ENCODE measurements at regions not wholly inside any gene's neighbourhood (a gene's known extent, or its start where the extent isn't known, plus 50 kb on each side); places are given as distances from the start of the nearest gene placed in this dataset.
"Not testable (repeated sequence)": the region's sequence is repeated elsewhere in the genome, so short reads cannot be mapped to it uniquely, and the experiment has no call there.

DNA sequence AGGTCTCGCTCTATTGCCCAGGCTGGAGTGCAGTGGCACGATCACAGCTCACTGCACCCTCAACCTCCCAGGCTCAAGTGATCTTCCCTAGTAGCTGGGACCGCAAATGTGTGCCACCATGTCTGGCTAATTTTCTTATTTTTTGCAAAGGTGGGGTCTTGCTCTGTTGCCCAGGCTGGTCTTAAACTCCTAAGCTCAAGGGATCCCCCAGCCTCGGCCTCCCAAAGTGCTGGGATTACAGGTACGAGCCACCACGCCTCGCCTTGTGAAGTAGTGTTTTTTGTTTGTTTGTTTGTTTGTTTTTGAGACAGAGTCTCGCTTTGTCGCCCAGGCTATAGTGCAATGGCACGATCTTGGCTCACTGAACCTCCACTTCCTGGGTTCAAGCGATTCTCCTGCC is 125.5 kb downstream of the HAUS1 start:
- not testable (repeated sequence) for DNase-seq

DNA sequence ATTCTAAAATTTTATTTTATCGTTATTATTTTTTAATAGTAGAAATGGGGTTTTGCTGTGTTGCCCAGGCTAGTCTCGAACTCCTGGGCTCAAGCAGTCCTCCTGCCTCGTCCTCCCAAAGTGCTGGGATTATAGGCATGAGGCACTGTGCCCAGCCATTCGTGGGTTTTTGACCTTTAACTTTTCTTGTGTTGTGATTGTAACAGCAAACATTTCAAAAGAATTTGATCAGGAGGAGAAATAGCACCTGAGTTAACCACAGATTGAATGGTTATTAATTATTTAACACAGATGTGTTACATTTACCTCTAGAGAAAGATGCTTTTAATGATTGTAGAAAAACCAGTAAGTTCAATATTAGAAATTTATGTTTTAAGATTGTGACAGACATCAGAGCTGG is 132.0 kb downstream of the HAUS1 start:
- DNase-seq, result no peak

DNA sequence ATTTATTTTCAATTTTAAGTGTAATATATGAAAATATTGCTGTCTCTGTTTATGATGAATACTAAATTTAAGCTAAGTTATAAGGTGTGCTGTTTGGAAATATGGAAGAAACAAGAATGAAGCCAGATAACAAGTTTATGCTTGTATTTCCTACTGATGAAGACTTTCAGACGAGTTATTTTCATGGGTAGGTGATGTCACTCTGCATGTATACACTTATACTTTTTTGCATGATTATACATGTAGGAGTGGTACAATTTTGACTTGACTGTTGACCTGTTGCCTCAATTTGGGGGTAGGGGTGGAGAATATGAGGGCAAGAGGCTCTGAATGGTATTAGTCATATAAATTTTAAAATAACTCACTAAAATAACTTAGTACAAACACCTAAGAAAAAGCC is 133.7 kb downstream of the HAUS1 start:
- DNase-seq, result no peak

DNA sequence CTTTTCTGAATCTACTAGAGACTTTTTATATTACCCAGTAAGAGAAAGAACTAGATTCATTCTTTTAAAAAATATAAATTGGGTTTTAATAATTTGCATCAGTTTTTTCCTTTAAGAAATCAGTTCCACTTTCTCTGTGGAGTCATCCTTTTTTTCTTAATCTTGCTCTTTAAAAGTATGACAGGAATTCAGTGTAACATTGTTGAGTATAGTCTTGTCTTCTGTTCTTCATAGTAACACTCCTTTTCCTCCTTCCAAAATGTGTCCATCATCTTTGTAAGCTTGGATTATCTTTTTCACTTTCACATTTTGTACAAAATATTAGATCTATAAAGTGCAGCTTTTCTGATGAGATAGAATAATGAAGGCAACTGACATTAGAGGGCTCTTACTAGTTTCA is 135.4 kb downstream of the HAUS1 start:
- DNase-seq, result no peak

DNA sequence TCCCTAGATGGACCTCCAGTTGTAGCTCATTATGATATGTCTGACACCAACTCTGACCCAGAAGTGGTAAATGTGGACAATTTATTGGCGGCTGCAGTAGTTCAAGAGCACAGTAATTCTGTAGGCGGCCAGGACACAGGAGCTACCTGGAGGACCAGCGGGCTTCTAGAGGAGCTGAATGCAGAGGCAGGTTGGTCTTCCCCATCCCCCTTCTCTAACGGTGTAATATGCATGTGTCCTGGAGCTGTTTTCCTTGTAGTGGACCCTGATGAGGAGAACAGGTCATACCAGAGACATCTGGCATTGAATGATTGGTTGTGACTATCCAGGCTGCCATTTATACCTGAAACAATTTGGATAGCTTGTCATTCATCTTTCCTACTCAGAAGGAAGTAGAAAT is 135.8 kb downstream of the HAUS1 start:
- no peak for DNase-seq

DNA sequence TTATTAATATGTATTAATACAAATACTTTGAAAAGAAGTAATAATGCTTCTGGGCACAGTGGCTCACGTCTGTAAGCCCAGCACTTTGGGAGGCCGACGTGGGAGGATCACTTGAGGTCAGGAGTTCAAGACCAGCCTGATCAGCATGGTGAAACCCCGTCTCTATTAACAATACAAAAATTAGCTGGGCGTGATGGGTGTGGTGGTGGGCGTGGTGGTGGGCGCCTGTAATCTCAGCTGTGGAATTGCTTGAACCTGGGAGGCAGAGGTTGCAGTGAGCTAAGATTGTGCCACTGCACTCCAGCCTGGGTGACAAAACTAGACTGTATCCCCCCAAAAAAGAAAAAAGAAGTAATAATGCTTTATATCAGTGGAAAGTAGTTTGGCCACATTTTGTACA is 137.2 kb downstream of the HAUS1 start:
- not testable (repeated sequence) for DNase-seq

DNA sequence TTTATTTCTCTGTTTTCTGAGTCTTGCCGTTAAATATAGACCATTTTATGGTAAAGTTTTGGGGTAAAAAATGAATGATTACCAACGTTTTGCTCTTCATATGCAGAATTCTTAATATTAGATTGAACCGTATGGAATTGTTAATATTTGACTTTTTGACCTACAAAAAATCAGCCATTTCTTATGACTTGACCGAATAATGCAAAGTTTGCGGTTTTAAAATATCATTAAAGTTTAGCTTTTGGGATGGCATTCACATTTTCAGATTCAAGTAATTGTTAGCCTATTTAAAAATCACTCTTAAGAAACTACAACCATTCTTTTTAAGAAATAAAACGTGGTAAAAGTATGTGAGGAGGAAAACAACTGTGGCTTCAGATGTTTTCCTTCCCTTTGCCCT is 138.0 kb downstream of the HAUS1 start:
- no peak for DNase-seq

DNA sequence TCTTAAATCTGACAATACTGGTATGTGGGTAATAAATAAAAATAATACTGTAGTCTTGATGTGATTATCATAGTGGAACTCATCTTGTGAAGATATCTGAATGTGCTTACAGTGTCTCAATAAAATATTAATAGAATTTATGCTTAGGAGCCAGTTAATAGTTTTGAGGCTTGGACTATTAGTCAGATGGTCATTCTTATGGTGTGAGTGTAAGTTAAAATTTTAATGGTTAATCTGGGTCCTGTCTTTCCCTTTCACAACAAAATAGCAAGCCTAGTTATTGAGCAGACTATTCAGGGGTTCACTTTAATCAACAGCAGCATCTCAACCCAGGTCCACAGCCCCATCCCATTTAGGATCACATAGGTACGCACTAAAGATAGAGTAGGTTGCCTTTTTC is 138.9 kb downstream of the HAUS1 start:
- no peak for DNase-seq

DNA sequence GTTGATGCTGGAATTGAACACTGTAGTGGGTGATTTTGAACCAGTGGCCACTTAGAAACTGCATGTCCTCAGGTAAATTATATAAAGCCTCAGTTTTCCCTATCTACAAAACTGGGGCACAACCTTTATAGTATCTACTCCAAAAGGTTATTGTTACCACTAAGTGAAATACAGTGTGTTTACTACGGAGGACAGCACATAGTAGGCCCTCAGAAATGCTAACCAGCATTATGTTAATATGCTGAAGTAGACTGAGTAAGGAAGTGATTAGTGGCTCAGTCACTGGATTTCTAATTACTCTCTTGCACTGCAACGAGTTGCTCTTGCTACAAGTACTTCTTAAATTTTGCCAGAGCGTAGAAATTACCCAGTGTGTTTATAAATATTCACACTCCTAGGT is 139.5 kb downstream of the HAUS1 start:
- DNase-seq, result no peak

DNA sequence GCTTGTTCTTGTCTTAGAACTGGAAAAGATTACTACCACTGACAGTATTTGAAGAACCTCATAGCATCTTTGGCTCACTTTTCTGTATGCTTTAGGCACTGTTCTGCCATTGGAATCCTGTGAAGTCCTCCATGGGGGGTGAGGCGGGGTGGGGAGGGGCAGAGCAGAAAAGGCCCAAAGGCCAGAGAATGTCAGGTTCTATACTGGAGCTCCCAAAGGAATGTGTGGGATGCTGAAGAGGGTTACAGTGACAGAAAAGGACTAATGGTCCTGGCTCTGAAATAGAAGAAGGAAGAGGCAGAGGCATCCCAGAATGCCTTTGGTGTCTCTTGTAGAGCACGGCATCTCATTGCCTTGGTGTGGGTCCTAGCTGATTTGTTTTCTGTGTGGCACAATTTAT is 141.9 kb downstream of the HAUS1 start:
- DNase-seq, result no peak

DNA sequence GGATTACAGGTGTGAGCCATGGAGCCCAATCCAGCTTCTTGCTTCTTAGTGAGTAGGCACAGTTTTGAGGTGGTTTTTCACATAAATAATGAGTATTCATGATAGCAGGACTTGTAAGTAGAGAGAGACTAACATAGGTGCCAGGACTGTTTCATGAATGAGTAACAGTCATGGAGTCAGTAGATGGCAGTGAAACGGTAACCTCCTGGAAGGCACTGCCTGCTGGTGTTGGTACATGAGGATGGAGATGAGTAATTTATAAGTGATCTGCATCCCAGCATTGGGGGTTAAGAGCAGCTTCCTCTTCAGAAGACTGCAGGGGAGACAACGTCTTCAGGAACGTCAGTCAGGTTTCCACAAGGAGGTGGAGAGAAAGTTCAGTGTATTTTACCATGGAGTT is 143.8 kb downstream of the HAUS1 start:
- no peak for DNase-seq

DNA sequence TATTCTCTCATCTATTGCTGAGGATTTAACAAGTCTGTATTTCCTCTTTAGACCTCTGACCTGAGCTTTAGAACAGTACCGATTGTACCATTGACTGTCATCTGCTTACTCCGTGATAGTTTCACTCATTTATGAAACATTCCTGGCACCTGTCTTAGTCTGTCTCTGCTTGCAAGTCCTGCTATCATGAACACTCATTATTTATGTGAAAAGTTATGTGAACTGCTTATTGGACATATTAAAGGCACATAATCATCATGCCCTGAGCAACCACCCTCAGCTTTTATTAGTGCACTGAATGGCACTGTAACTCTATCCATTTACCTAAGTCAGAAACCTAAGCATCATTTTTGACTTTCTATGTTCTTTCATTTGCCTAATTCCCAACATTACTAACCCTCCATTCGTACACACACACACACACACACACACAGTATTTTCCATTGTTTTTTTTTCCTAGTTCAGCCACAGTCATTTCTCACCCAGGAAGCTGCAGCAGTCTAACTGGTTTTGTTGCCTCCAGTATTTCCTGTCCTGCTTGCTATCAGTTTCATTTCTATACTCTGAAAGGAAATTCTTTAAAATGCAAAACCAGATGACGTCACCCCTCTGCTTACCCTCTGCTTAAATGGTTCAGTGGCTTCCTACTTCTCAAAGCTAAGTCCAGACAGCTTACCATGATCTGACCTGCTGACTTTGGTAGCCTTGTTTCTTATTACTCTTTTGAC is 146.1 kb downstream of the HAUS1 start:
- DNase-seq, result peak; percentile 93

DNA sequence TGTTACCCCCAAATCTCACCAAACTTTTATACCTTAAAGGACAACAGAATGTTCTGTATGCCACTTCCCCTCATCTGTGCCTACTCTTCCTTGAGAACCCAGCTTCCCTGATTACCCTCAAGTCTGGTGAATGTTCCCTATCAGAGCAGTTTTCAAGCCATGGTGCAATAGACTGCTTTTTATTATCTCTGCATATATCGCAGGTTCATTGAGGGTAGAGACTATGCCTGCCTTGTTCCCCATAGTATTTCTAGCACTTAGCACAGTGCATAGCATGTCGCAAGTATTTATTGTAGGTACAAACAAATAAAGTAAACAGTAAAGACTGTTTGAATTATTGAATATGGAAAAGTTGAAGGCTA is 146.6 kb downstream of the HAUS1 start:
- DNase-seq, result no peak

DNA sequence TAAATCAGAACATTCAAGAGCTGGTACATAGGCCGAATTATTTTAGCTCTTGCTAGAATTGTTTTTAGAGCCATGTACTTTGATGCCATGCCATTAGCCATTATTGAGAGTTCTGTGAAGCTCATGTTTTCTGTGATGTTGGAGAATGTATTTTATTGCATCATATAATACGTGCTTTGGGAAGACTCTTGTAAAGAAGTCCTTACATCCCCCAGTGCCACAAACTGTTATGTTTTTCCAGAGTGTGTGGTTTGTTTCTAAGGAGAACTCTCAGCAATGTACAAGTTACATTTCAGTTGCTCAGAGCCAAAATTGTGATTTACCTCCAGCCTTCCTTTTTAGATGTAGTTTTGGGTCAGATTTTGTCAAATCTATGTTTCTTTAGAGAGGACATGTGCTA is 148.6 kb downstream of the HAUS1 start:
- DNase-seq, result no peak

DNA sequence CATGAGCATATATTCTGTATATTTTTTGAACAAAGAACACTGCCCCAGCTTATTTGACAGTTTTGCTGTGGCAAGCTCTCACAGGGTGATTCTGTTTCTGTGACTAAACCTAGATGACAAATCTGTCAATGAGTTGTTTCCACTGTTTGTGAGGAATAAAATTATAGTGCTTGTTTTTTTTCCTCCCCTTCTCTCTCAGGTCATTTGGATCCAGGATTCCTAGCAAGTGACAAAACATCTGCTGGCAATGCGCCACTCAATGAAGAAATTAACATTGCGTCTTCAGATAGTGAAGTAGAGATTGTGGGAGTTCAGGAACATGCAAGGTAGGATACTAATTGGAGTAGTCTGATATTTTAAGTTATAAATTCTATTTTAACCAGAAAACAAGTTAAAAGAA is 149.3 kb downstream of the HAUS1 start:
- no peak for DNase-seq

DNA sequence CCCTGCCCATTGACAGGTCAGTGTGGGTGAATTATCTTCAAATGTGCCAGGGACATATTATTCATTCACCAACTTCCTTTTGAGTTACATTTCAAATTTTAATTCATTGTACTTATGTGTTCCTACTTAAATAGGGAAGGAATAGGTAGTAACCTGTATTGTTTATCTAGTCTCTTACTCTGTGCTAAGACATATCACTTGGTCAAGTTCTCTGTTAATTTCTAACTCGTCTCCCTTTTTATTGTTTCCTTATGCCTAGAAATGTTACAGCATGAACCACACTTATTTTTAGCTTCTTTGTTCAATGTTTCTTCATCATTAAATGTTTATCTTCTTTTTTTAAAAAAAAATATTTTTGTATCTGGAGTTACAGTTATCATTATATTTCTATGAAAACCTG is 151.9 kb downstream of the HAUS1 start:
- no peak for DNase-seq

DNA sequence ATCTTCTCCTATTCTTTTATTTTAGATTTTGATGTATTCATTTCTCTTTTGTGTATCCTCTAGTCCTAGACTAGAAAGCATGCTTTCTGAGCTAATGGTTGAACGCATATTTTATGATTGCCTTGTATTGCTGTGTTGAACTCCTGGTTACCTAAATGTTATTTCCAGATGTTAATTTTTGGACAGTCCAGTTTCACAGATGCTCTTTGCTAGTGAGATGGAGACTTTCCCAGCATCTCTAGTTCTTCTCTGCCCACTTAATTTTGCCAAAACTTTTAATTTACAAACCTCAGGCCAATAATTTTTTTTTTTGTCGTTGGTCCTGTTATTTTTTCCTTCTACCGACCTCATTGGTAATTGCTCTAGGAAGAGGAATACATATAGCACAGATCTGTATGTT is 153.2 kb downstream of the HAUS1 start:
- no peak for DNase-seq

DNA sequence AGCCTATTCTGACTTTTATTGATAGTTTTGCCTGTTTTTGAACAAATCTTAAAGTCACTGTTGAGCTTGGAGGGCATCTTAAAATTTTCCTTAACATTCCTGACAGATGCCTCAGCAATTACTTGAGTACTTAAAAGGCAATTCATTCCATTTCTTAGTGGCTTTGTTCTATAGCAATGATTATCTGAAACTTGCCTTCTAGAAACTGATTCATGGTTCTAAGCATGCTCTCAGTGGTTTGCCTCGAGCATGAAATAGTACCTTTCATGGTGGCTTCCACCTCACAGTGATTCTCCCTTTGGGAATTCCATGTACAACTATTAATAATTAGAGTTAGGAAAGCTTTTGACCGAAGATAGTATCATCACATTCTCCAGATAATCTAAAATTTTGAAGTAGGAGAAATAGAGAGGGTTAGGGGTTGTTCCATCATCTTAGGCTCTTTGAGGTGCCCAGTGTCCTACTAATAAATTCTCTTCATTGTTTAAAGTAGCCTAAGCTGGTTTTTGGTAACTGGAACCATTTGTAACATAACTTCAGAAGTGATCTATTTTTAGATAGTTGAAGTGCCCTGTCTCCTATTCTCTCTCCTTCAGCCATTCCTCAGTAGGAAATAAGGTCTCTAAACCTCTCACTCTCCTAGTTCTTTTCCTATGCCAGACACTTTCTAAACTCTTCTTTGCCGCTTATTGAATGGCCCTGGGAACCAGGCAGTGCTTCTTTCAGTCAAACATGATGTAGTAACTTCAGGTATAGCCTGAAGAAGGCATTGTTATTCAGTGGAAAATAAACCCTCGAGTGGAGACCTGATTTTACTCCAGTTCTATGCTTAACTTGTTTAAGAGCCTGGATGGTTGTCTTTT is 156.1 kb downstream of the HAUS1 start:
- DNase-seq, result no peak

DNA sequence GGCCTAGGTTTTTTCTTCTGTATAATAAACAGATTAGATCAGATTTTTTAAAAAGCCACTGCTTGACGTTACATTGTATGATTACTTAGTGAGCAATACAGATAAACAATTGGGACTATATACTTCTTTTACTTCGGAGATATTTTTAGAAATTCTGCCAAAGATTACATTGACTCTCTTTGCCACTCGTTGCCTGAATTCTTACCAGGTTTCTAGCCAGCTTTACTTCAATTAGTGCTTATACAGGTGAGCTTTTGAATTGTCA is 156.6 kb downstream of the HAUS1 start:
- no peak for DNase-seq

DNA sequence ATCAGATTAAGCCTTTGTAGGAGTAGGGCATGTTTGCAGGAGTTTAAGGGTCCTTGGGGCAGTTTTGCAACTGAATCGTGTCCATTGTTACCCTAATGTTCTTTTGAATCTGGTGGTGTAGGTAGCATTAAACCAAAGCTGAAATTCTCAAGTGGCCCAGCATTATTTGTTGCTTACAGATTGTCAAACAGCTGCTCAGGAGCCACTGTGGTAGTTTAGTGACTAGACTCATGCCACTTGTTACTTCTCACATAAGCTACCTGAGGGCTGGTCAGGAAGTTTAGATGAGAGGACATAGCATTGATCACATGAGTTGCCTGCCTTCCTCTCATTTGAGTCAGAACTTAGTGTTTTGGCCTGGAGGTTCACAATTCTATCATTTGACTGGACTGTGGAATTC is 157.6 kb downstream of the HAUS1 start:
- DNase-seq, result no peak

DNA sequence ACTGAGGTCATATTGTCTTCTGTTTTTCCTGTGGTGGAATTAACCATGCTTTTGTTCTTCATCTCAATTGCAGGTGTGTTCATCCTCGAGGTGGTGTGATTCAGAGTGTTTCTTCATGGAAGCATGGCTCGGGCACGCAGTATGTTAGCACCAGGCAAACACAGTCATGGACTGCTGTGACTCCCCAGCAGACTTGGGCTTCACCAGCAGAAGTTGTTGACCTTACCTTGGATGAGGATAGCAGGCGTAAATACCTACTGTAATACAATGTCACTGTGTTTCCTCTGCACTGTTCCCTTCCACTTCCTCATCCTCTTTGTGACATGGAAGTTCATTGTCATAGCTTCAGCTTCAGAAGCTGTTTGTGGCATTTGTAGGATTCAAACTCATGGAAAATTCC is 158.7 kb downstream of the HAUS1 start:
- no peak for DNase-seq

DNA sequence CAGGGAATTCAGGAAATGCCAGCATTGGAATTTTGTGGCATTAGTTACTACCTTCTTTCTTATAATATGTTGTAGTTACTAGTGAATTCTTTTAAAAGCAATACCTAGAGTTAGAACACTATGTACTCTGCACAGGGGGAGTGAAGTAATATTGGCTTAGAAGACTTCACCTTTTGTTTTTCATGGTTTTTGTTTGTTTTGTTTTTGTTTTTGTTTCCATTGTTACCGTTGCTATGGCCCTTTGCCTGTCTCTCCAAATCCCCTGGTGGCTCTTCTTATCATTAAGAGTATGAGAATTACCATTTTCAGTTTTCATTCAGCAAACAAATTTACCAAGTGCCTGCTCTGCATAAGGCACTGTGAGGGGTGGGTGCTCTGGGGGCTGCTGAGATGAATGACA is 160.1 kb downstream of the HAUS1 start:
- no peak for DNase-seq

DNA sequence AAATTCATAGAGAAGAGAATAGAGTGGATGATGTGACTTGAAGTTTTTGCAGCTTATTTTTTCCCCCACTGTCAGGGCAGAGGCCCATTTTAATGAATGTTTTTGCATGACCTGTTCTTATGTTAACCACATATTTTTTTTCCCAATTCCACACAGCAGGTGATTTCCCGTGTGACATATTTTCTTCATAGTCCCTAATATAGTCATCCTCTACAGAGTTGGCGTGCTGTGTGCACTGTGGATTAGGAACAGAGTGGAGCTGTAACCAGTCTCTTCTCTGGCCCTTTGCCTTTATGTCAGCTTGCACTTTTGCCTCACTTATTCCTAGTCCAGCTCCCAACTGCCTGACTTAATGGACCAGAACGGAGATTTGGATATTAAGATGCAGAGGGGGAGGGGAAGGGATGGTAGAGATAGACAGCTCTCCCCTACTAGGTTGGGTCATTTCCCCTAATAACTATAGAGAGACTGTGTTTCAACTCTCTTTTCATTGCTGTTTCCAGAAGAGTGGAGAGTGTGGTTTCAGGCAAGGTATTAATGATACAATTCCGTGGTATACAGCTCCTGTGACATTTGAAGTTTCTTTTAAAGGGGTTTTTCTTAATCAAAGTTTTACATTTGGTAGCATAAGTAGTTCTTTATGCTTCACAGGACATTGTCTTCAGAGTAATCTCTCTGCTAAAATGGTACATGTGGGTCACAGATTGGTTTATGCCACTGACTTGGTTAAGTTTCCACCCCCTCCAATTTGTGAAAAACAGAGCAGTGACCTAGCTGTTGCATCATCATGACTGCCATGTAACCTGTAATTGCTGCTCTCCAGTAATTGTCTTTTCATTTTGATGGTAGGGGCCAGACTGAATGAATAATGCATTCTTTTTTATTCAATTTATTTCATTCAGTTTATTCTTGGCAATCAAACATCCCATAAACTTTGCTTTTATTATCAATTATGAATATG is 161.3 kb downstream of the HAUS1 start:
- no peak for DNase-seq

DNA sequence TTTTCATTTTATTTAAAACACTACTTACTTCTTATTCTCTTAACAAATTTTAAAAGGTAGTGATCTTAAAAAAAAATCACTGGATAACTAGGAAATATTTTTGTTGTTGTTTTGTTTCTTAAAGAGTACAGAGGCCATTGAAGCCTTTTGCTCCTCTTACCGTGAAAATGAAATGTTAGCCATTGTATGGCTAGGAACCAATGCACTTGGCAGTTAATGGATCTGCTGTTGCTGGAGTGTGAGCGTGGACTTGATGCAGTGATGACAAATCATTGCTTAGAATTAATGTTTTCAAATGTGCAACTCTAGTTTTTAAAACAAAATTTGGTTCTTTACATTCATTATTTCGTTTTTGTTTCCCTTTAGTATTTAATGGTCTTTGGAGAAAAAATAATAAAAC is 162.3 kb downstream of the HAUS1 start:
- no peak for DNase-seq

Measured in DMS153 (cell line).